ENCODE measurements at regions not wholly inside any gene's neighbourhood (a gene's known extent, or its start where the extent isn't known, plus 50 kb on each side); places are given as distances from the start of the nearest gene placed in this dataset.

DNA sequence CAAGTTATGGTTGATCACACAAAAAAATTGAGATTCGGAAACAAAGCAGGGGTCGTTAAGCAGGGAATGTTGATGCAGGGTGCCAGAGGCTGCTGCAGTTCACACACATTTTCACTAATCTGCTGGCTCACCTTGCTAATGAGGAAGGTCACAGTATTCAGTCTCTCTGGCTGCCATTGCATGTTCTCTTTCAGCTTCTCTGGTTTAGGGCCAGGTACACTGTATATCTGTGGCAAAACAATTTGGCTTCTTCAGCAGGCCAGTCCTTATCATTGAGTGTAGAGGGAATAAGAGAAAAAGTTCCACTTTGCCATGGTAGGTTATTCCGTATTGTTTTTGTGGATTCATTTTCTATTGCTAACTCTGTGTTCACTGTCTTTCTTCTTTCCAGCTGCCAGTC, 283.7 kb upstream of the ANO3 start (continued):
- TF ChIP-seq TCF7L2 (IDR thresholded peaks at IDR 0.05; ENCODE audit: borderline replicate concordance, extremely low read depth, insufficient read depth, insufficient read length) (no peak), POLR2A (IDR thresholded peaks at IDR 0.05; ENCODE audit: borderline replicate concordance, extremely low read depth, insufficient read depth, insufficient read length) (no peak), ELF1 (IDR thresholded peaks at IDR 0.05; ENCODE audit: borderline replicate concordance, low read depth) (no peak), FOSL1 (IDR thresholded peaks at IDR 0.05; ENCODE audit: low read depth) (no peak)

DNA sequence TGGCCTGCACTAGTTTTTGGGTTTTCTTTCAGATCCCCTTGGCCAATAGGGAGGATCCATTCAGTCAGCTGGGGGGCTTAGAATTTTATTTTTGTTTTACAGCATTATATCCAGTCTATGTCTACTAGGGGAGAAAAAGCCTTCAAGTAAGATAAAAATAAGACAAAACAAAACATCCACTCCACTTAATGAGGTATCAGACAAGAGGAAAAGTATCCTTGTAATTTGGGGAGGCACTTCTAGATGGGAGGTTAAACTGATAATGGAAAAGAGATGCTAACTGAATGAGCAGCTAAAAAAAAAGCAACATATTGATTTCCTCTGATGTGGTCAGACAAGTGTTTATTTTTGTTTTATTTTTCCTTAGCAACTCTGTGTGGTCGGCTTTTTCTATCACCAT, 278.0 kb upstream of the ANO3 start:
- no peak for DNase-seq (ENCODE audit: low read depth, low spot score)
- Histone ChIP-seq H4K20me1 (ENCODE audit: insufficient read depth) (no peaks in the 10 kb centered on the region), H3K9ac (ENCODE audit: low read length) (no peak overlapping the region), H3K27ac (ENCODE audit: low read depth, low read length) (no peak overlapping the region), H3K4me1 (ENCODE audit: control insufficient read depth in 1 of 2, insufficient read depth in 2 of 2, low read length in 2 of 2) (no peaks in the 10 kb centered on the region), H2AFZ (ENCODE audit: low read depth, low read length, poor library complexity, severe bottlenecking) (no peak overlapping the region), H3K9me2 (ENCODE audit: insufficient read depth) (no peaks in the 10 kb centered on the region), H3K4me3 (replicated peaks in 1 of 2; ENCODE audit: low read depth in 1 of 2, low read length in 2 of 2) (no peak overlapping the region), H3K9me3 (ENCODE audit: control insufficient read depth in 1 of 2, insufficient read depth in 1 of 2, low read depth in 1 of 2, low read length in 2 of 2) (peaks cover 0 to 12% of the 10 kb centered on the region in 2 experiments; a peak in 2 of 4 replicates), H3K79me2 (ENCODE audit: insufficient read depth, low read length) (no peaks in the 10 kb centered on the region), H3K36me3 (ENCODE audit: control insufficient read depth in 1 of 2, insufficient read depth in 2 of 2, low read length in 2 of 2) (no peaks in the 10 kb centered on the region), H3K27me3 (ENCODE audit: insufficient read depth, low read length) (no peaks in the 10 kb centered on the region), H3K4me2 (ENCODE audit: low read length) (no peak overlapping the region)
- ChIA-PET RAD21 (ENCODE audit: low non-redundant PET in 1 of 2, low total read pairs in 2 of 2, uncharacterized antibody in 2 of 2, unreplicated experiment in 2 of 2) (no interaction called here), POLR2A (no interaction called here), CTCF (no interaction called here)
- intact Hi-C loops (cut with micrococcal nuclease): no loop called here
- no peak for ATAC-seq
- TF ChIP-seq YY1 (IDR thresholded peaks at IDR 0.05; ENCODE audit: extremely low read depth, insufficient replicate concordance, low read depth, low read length) (no peak), EGR1 (IDR thresholded peaks at IDR 0.05; ENCODE audit: low read depth) (no peak), RAD21 (IDR thresholded peaks at IDR 0.05; ENCODE audit: low read depth) (no peak), TCF7L2 (IDR thresholded peaks at IDR 0.05; ENCODE audit: borderline replicate concordance, extremely low read depth, insufficient read depth, insufficient read length) (no peak)
- TF ChIP-seq, protein P1, sequence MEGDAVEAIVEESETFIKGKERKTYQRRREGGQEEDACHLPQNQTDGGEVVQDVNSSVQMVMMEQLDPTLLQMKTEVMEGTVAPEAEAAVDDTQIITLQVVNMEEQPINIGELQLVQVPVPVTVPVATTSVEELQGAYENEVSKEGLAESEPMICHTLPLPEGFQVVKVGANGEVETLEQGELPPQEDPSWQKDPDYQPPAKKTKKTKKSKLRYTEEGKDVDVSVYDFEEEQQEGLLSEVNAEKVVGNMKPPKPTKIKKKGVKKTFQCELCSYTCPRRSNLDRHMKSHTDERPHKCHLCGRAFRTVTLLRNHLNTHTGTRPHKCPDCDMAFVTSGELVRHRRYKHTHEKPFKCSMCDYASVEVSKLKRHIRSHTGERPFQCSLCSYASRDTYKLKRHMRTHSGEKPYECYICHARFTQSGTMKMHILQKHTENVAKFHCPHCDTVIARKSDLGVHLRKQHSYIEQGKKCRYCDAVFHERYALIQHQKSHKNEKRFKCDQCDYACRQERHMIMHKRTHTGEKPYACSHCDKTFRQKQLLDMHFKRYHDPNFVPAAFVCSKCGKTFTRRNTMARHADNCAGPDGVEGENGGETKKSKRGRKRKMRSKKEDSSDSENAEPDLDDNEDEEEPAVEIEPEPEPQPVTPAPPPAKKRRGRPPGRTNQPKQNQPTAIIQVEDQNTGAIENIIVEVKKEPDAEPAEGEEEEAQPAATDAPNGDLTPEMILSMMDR (IDR thresholded peaks at IDR 0.05 in 2 of 3, conservative IDR thresholded peaks at IDR 0.05 in 1 of 3; ENCODE audit: borderline replicate concordance in 1 of 3, insufficient read depth in 1 of 3, low read depth in 2 of 3, low read length in 2 of 3): no peak
- TF ChIP-seq, protein P2, sequence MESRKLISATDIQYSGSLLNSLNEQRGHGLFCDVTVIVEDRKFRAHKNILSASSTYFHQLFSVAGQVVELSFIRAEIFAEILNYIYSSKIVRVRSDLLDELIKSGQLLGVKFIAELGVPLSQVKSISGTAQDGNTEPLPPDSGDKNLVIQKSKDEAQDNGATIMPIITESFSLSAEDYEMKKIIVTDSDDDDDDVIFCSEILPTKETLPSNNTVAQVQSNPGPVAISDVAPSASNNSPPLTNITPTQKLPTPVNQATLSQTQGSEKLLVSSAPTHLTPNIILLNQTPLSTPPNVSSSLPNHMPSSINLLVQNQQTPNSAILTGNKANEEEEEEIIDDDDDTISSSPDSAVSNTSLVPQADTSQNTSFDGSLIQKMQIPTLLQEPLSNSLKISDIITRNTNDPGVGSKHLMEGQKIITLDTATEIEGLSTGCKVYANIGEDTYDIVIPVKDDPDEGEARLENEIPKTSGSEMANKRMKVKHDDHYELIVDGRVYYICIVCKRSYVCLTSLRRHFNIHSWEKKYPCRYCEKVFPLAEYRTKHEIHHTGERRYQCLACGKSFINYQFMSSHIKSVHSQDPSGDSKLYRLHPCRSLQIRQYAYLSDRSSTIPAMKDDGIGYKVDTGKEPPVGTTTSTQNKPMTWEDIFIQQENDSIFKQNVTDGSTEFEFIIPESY (IDR thresholded peaks at IDR 0.05; ENCODE audit: extremely low read depth, insufficient replicate concordance, low read length): no peak
- no TSS peak for BruUV-seq (replicated peaks)

Measured in HCT116 (cell line).